Myocyte (in vitro differentiated cells): ENCODE measurements at regions not wholly inside any gene's neighbourhood (a gene's known extent, or its start where the extent isn't known, plus 50 kb on each side); places are given as distances from the start of the nearest gene placed in this dataset.
"Not testable (repeated sequence)": the region's sequence is repeated elsewhere in the genome, so short reads cannot be mapped to it uniquely, and the experiment has no call there.

Experiments
- DNase-seq: peaks from one replicate; pipeline ENCODE4 v3.0.0-alpha.2; 2012; ENCODE audit warnings: low read depth

DNA sequence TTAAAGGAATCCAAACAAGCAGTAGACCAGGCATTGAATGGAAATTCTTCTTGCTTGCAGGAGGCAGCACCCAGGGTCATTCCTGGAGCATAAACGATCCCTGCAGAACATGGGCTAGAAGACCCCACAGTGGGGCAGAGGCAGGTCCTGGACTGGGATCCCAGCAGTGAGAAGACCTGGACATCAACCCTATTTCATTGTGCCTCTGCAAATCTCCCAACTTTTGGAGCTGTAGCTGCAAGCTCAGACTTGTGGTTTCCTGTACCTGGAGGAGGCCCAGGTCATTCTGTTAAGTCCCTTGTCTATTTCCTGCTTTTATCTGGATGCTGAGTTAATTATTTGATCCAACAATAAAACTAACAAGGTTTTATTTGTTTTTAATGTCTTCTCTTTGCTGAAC, 61.7 kb downstream of the CALM1 start:
- no peak for DNase-seq

DNA sequence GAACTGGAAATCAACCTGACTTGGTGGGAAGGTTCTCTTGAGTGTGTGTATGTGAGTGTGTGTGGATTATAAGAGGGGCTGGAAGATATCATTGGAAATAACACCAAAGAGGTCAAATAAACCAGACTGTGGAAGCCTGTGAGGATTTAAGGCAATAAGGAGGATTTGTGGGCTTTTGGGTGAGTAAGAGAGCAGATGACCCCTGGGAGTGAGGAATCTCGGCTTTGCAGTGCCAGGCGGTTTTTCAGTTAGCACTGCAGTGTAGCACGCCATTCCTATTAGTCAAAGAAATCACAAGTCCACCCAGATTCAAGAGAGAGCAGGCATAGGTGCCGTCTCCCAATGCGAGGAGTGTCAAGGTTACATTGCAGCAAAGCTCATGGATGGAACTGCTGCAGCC, 63.3 kb downstream of the CALM1 start:
- DNase-seq, result no peak

DNA sequence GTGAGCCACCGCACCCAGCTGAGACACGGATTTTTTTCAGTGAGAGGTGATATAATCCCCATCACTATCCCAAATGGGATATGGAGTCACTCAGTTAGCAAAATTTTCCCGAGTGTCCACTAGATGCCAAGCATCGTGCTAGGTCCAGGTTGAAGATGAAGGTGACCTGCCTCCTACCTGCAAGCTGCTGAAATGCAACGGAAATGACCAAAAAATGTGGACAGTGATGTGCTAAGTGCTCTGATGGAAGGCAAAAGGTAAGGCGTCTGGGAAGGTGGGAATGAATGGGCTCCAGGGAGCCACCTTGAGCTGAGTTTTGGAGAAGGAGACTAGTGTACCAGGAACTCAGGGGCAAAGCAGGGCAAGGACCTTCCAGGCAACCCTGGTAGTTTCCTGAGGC, 64.6 kb downstream of the CALM1 start:
- DNase-seq, result no peak

DNA sequence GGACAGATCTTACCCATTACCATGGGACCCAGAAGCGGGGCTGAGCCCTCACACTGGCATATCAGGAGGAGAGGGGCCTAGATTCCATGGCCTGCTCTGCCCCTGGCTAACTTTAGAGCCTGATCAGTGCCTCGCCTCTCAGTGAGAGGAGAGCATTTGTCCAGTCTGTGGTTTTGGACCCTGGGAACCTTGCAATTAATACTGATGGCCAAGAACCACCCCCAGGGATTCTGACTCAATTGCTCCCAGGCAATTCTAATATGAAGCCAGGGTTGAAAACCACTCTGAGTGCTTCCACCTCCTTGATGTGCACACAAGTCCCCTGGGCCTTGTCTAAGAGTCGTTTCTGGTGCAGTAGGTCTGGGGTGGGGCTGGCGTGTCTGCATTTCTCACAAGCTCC, 67.7 kb downstream of the CALM1 start:
- DNase-seq, result peak; percentile 35

DNA sequence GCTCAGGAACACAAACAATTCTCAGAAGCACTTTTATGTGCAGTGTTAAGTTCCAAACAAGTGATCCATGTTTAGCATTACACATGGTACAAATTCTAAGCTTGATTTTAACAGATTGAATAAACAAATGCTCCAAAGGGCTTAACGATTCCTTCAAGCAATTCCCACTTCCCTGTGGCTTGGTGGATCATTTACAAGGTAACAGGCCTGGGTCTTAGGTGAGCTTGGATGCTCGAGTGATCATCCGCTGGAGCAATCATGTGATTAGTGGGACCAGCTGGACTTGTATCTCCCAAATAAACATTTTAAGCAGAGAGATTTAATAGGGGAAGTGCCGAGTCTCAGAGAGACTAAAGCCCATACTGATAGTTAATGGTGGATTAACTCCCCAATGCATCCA, 70.7 kb downstream of the CALM1 start:
- DNase-seq, result no peak

DNA sequence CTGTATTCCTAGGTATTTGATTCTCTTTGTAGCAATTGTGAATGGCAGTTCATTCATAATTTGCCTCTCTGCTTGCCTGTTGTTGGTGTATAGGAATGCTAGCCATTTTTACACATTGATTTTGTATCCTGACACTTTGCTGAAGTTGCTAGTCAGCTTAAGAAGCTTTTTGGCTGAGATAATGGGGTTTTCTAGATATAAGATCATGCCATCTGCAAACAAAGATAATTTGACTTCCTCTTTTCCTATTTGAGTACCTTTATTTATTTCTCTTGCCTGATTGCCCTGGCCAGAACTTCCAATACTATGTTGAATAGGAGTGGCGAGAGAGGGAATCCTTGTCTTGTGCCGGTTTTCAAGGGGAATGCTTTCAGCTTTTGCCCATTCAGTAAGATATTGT, 72.6 kb downstream of the CALM1 start:
- DNase-seq, result not testable (repeated sequence)

DNA sequence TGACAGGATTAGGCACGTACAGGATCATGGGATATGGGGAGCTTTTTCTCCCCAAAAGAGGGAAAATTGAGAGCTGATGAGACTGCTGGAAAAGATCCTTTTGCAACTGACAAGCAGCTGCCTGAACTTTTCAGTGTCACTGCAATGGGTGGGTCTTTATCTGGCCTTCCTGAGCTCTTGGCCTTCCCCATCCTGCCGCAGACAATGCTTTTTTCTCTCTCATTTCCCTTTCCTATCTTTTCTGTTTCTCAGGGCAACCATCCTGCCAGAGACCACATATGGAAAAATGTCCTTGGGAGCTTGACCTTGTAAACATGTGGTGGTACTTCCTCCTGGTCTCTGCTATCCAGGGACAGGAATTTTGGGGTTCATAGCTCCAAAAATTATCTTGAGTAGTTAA, 75.8 kb downstream of the CALM1 start:
- no peak for DNase-seq
